H9 (cell line): ENCODE measurements at regions not wholly inside any gene's neighbourhood (a gene's known extent, or its start where the extent isn't known, plus 50 kb on each side); places are given as distances from the start of the nearest gene placed in this dataset.

Experiments
- DNase-seq: peaks from one replicate; pipeline ENCODE4 v3.0.0-alpha.2; 2017
- H2AFZ ChIP-seq: one replicate; pipeline ENCODE4 v1.6.1; 2013; ENCODE audit warnings: mild to moderate bottlenecking, low read length, control low read depth, moderate library complexity
- H2AK5ac ChIP-seq: 2 replicates; pipeline ENCODE4 v1.6.1; 2013; ENCODE audit warnings: low read length, control low read depth, mixed read lengths; ENCODE audit not compliant: insufficient read length
- H2BK120ac ChIP-seq: one replicate; pipeline ENCODE4 v1.6.1; 2013; ENCODE audit warnings: low read depth, mild to moderate bottlenecking, low read length, control low read depth, inconsistent platforms; ENCODE audit not compliant: poor library complexity, severe bottlenecking
- H2BK12ac ChIP-seq: 2 replicates; pipeline ENCODE4 v1.6.1; 2013; ENCODE audit warnings: low read length, control low read depth, mixed read lengths, low read depth; ENCODE audit not compliant: insufficient read length
- H2BK15ac ChIP-seq: 2 replicates; pipeline ENCODE4 v1.6.1; 2013; ENCODE audit warnings: low read depth, low read length, control low read depth
- H2BK20ac ChIP-seq: one replicate; pipeline ENCODE4 v1.6.1; 2013; ENCODE audit warnings: low read depth, mild to moderate bottlenecking, low read length, control low read depth, inconsistent platforms; ENCODE audit not compliant: poor library complexity, severe bottlenecking
- H2BK5ac ChIP-seq: 2 replicates; pipeline ENCODE4 v1.6.1; 2013; ENCODE audit warnings: low read length, control low read depth, mixed read lengths; ENCODE audit not compliant: insufficient read length
- H3K14ac ChIP-seq: 2 replicates; pipeline ENCODE4 v1.6.1; 2013; ENCODE audit warnings: low read length, control low read depth; ENCODE audit not compliant: insufficient read depth
- H3K18ac ChIP-seq: 2 replicates; pipeline ENCODE4 v1.6.1; 2013; ENCODE audit warnings: low read depth, mild to moderate bottlenecking, mixed read lengths, low read length, control low read depth; ENCODE audit not compliant: insufficient read length
- H3K23ac ChIP-seq: 2 replicates; pipeline ENCODE4 v1.6.1; 2013; ENCODE audit warnings: low read length, control low read depth, mixed read lengths, low read depth; ENCODE audit not compliant: insufficient read length
- H3K23me2 ChIP-seq: 2 replicates; pipeline ENCODE4 v1.6.1; 2013; ENCODE audit warnings: low read depth, mild to moderate bottlenecking, mixed read lengths, low read length, control low read depth; ENCODE audit not compliant: insufficient read length, poor library complexity, severe bottlenecking
- H3K27ac ChIP-seq: 2 replicates; pipeline ENCODE4 v1.5.1; 2013; ENCODE audit warnings: low read length, control low read depth, mixed read lengths, low read depth; ENCODE audit not compliant: insufficient read length
- H3K27me3 ChIP-seq: 2 replicates; pipeline ENCODE4 v1.6.1; 2013; ENCODE audit warnings: low read length, control low read depth, inconsistent platforms; ENCODE audit not compliant: insufficient read depth
- H3K4ac ChIP-seq: 2 replicates; pipeline ENCODE4 v1.6.1; 2013; ENCODE audit warnings: low read depth, mild to moderate bottlenecking, control low read depth, inconsistent platforms, low read length, moderate library complexity
- H3K4me1 ChIP-seq: 2 replicates; pipeline ENCODE4 v1.6.1; 2013; ENCODE audit warnings: low read length, control low read depth, inconsistent platforms; ENCODE audit not compliant: insufficient read depth
- H3K4me2 ChIP-seq: 2 replicates; pipeline ENCODE4 v1.6.1; 2013; ENCODE audit warnings: low read length, control low read depth, mixed read lengths; ENCODE audit not compliant: insufficient read length, insufficient read depth
- H3K56ac ChIP-seq: 2 replicates; pipeline ENCODE4 v1.6.1; 2013; ENCODE audit warnings: low read depth, mild to moderate bottlenecking, mixed read lengths, low read length, control low read depth; ENCODE audit not compliant: insufficient read length
- H3K79me1 ChIP-seq: 2 replicates; pipeline ENCODE4 v1.6.1; 2013; ENCODE audit warnings: low read depth, mild to moderate bottlenecking, moderate library complexity, low read length, control low read depth, inconsistent platforms; ENCODE audit not compliant: insufficient read depth, poor library complexity, severe bottlenecking
- H3K79me2 ChIP-seq: 2 replicates; pipeline ENCODE4 v1.6.1; 2013; ENCODE audit warnings: low read length, control low read depth, inconsistent platforms; ENCODE audit not compliant: insufficient read depth
- H3K9ac ChIP-seq: 2 replicates; pipeline ENCODE4 v1.6.1; 2013; ENCODE audit warnings: low read length, control low read depth, mixed read lengths; ENCODE audit not compliant: insufficient read length; ENCODE audit errors: extremely low read depth
- H3K9me3 ChIP-seq: one replicate; pipeline ENCODE4 v1.6.1; 2013; ENCODE audit warnings: low read depth, low read length, inconsistent platforms; ENCODE audit not compliant: control insufficient read depth
- H3T11ph ChIP-seq: one replicate; pipeline ENCODE4 v1.6.1; 2013; ENCODE audit warnings: mild to moderate bottlenecking, low read length, control low read depth, inconsistent platforms
- H4K20me1 ChIP-seq: one replicate; pipeline ENCODE4 v1.6.1; 2013; ENCODE audit not compliant: control insufficient read depth, insufficient read length, insufficient read depth
- H4K5ac ChIP-seq: 2 replicates; pipeline ENCODE4 v1.6.1; 2013; ENCODE audit warnings: low read depth, mild to moderate bottlenecking, mixed read lengths, low read length, control low read depth; ENCODE audit not compliant: insufficient read length
- H4K8ac ChIP-seq: replicated peaks from 2 replicates; pipeline ENCODE4 v1.6.1; 2013; ENCODE audit warnings: low read length, control low read depth, mixed read lengths, low read depth; ENCODE audit not compliant: insufficient read length
- H4K91ac ChIP-seq: 2 replicates; pipeline ENCODE4 v1.6.1; 2013; ENCODE audit warnings: low read depth, mild to moderate bottlenecking, moderate library complexity, mixed read lengths, low read length, control low read depth; ENCODE audit not compliant: insufficient read length
- H3K27ac Mint-ChIP-seq, 3 experiments: 2 replicates in 2 of 3; 3 replicates in 1 of 3; pipeline ENCODE4 v1.8.0; 2020 to 2021; ENCODE audit warnings: mixed read lengths in 3 of 3, mild to moderate bottlenecking in 1 of 3, moderate library complexity in 1 of 3
- H3K27me3 Mint-ChIP-seq: 2 replicates; pipeline ENCODE4 v1.8.0; 2021; ENCODE audit warnings: low read depth, mild to moderate bottlenecking, moderate library complexity, mixed read lengths
- H3K36me3 Mint-ChIP-seq, 3 experiments: 2 replicates in 2 of 3; 3 replicates in 1 of 3; pipeline ENCODE4 v1.8.0; 2020 to 2021; ENCODE audit warnings: low read depth in 3 of 3, mixed read lengths in 3 of 3; ENCODE audit not compliant: insufficient read depth in 1 of 3
- H3K4me1 Mint-ChIP-seq, 2 experiments: 2 replicates each; pipeline ENCODE4 v1.8.0; 2020; ENCODE audit warnings: mixed read lengths in 2 of 2
- H3K4me3 Mint-ChIP-seq, 2 experiments: 2 replicates in 1 of 2; 3 replicates in 1 of 2; pipeline ENCODE4 v1.8.0; 2020 to 2021; ENCODE audit warnings: mild to moderate bottlenecking in 2 of 2, mixed read lengths in 2 of 2, moderate library complexity in 1 of 2
- H3K9me3 Mint-ChIP-seq, 2 experiments: 2 replicates in 1 of 2; 3 replicates in 1 of 2; pipeline ENCODE4 v1.8.0; 2020; ENCODE audit warnings: mild to moderate bottlenecking in 2 of 2, mixed read lengths in 2 of 2, moderate library complexity in 1 of 2
- CTCF ChIP-seq: fragments of 200-600 bp; sonication (generic); conservative IDR thresholded peaks from 3 replicates; pipeline ENCODE4 v1.8.0; 2021; ENCODE audit warnings: antibody characterized with exemption, mild to moderate bottlenecking
- WGBS: extraction: QIAGEN DNeasy Blood & Tissue Kit; methylation state at CpG from one replicate; pipeline ENCODE4 v1.1.7; 2013; ENCODE audit warnings: missing lambda C conversion rate, low lambda C conversion rate, mixed read lengths; ENCODE audit not compliant: insufficient read length; ENCODE audit errors: extremely low coverage; 5-methylcytosine and 5-hydroxymethylcytosine counted together

GRCh38 chr12:43653917-43654316 lies 101.9 kb upstream of the ADAMTS20 start:
- Histone ChIP-seq H4K8ac (no peak overlapping the region), H2BK20ac (no peak overlapping the region), H2AK5ac (no peak overlapping the region), H3K23me2 (no peaks in the 10 kb centered on the region), H2BK12ac (no peak overlapping the region), H4K5ac (no peak overlapping the region), H3K9me3 (no peaks in the 10 kb centered on the region), H2AFZ (no peak overlapping the region), H3K18ac (no peak overlapping the region), H2BK120ac (no peak overlapping the region), H3K23ac (no peak overlapping the region), H3K14ac (no peak overlapping the region), H3K4ac (no peak overlapping the region), H3K4me1 (no peaks in the 10 kb centered on the region), H2BK5ac (no peak overlapping the region), H3K56ac (no peak overlapping the region), H4K91ac (no peak overlapping the region), H3K79me1 (no peaks in the 10 kb centered on the region), H3K27ac (no peak overlapping the region), H3T11ph (no peak overlapping the region), H3K4me2 (no peak overlapping the region), H3K9ac (no peak overlapping the region), H2BK15ac (no peak overlapping the region), H3K27me3 (no peaks in the 10 kb centered on the region), H4K20me1 (no peaks in the 10 kb centered on the region), H3K79me2 (no peaks in the 10 kb centered on the region)
- Mint-ChIP-seq H3K27ac (0 out of 7 replicates have a peak overlapping the region, but pooled peaks of 1 of the 3 experiments have one; percentile 24), H3K36me3 (no peaks in the 10 kb centered on the region), H3K27me3 (no peaks in the 10 kb centered on the region; the same call in 1 of the 2 replicates), H3K4me1 (no peaks in the 10 kb centered on the region), H3K9me3 (no peaks in the 10 kb centered on the region), H3K4me3 (no peak overlapping the region)
- DNase-seq: no peak
- no CpG with 5 or more reads among the region's 2 CpGs for WGBS
- TF ChIP-seq CTCF: no peak
